Suppressor macrophage (primary cell): ENCODE measurements at regions not wholly inside any gene's neighbourhood (a gene's known extent, or its start where the extent isn't known, plus 50 kb on each side); places are given as distances from the start of the nearest gene placed in this dataset.

ENCODE experiments used
- DNase-seq, 4 experiments: peaks; one replicate each; pipeline ENCODE4 v3.0.0-alpha.2; 2020 to 2022

GRCh38 chr4:27186710-27187109, 326.1 kb downstream of the STIM2 start:
- no peak for DNase-seq

- DNase-seq: no peak
These were observed 327.1 kb downstream of the STIM2 start for GRCh38 chr4:27187786-27188185.

DNA sequence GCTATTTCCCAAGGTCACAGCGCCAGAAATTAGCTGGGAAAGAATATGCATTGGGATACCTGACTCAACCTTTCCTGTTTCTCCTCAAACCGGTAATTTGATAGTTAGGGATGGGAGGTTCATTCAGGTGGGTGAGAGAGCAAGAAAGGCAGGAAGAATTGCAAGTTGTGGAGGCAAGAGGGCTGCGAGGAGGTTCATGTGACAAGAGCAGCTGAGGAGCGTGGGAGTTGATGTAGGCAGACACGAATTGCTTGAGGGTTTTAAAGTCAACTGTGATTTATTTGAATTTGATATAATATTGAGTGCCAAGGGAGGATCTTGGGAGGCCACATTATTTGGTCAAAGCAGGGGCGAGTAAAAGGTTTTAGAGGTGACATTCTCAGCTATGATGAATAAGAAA, 329.0 kb downstream of the STIM2 start:
- no peak for DNase-seq

DNA sequence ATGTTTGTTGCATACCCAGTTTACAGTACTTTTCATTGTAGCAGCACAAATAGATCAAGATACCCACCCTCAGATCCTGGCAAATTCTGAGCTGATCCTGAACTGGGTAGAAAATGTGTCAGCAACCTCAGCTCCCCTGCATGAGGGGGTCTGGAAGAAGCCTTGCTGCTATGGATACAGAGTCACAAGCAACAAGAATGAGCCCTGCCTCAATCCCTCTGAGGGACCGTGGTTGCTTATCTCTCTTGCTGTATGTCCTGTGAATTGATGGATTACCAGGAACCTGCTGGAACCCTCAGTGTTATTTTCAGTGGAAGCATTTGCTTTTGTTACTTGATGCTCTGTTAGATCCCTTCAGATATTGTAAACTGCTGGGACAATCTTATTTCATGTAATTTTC, 331.0 kb downstream of the STIM2 start:
- no peak for DNase-seq

- no peak for DNase-seq
These were observed 334.0 kb downstream of the STIM2 start for GRCh38 chr4:27194599-27195176.

DNA sequence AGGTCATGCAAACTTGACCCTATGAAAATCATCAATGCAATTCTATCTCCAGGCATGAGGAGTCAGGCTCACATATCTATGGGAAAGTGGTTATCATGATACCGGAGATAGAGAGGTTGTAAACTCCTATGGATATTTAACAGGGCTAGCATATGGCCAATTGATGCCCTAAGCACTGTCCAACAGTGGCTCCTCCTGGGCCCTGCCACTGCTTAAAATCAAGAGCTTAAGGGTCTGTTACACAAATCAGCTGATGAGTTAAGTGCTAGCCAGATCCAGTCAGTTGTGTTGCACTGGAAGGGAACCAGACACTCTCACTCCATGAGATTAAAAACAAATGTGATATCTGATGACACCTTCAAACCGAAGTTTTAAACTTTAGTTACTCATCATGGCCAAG, 337.6 kb downstream of the STIM2 start:
- no peak for DNase-seq

- DNase-seq: no peak
These were observed 338.3 kb downstream of the STIM2 start for GRCh38 chr4:27198971-27199370.

- no peak for DNase-seq
These were observed 345.4 kb downstream of the STIM2 start for GRCh38 chr4:27206009-27206408.

- no peak for DNase-seq
These were observed 350.3 kb downstream of the STIM2 start for GRCh38 chr4:27210956-27211355.

GRCh38 chr4:27214010-27214409, 353.4 kb downstream of the STIM2 start:
- DNase-seq: no peak

GRCh38 chr4:27215220-27215826, 354.7 kb downstream of the STIM2 start:
- no peak for DNase-seq

DNA sequence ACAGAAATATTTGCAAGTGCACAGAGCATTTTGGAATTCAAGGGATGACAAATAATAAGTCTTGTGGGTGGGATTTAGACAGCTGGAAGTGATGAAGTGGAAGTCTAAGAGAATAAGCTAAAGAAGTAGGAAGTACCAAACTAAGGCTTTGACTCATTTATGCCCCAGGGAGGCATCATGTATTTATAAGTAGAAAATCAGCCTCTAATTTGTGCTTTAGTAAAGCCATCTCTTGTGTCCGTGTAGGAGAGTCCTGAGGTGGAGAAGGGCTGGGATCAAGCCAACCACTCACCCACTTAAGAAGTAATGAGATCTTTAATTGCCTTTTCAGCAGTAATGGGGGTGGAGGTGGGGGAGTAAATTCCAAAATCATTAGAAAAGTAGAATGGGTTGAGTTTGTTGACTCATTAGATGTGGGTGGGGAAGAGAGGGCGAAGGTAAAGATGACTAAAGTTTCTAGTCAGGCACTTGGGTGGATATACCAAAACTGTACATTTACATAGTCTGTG, 356.7 kb downstream of the STIM2 start:
- DNase-seq: no peak

- no peak for DNase-seq
These were observed 357.4 kb downstream of the STIM2 start for GRCh38 chr4:27218013-27218412.

DNA sequence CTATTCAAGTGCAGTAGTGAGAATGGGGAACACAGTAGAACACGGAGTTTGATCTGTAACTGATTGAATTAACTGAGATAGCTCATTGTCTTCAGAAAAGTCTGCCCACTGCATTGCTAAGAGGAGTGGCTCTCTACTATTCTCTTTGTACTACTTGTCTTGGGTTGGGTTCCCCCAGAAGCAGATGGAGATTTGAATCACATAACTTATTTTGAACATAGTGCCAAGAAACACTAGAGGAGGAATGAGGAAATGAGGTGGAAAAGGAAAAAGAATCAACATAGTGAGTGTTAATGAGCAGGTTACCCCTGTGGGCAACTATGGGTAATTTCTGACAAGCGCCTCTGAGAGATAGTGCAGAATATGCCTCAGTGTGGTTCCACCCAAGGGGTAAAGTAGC, 362.7 kb downstream of the STIM2 start:
- DNase-seq: no peak

DNA sequence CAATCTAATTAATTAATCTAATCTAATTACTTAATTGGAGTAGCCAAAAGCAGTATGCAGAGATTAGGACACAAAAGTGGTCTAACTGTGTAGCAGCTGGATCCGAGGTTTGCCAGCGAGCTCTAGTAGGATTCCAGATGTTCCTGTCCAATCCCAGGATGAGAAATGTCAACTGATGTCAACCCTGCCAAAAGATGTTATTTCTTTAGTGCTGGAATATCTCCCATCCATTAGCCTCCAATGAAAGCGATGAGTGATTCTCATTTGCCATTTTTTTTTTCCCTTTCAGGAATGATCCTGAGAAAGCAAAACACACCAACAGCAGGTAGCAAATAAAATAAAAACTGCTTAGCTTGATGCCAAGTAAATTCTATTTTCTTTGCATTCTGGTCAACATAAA, 372.9 kb downstream of the STIM2 start:
- DNase-seq: no peak

- DNase-seq: no peak
These were observed 373.8 kb downstream of the STIM2 start for GRCh38 chr4:27234306-27234899.

DNA sequence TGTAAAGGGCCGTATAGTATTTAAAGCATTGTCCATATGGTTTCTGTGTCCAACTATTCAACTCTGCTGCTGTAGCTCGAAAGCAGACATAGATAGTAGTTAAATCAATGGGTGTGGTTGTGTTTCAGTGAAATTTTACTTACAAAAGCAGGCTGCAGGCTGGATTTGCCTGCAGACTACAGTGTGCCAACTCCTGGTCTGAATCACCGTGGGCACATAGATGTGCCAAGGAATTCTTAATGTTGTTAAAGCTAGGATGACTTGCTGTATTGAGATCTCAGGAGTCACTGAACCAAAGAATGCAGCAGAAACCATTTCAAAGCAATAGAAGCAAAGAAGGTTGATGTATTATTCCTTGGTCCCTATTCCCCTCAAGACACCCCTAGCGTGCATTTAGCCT, 379.0 kb downstream of the STIM2 start:
- no peak for DNase-seq

DNA sequence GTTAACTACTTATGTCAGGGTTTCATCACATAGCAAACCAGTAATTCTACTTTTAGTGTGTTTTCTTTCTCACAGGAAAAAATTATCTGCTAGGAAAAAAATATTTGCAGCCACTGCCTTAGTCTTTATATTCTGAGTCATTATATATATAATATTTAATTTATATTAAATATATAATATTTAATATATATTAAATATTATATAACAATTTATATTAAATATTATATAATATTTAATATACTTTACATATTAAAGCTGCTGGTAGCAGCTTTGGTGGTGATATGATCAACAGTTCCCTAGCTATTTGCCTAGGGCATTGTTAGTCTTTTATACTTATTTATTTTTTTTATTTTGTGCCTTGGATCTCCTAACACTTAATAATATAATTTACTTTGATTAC, 381.6 kb downstream of the STIM2 start:
- DNase-seq: no peak

DNA sequence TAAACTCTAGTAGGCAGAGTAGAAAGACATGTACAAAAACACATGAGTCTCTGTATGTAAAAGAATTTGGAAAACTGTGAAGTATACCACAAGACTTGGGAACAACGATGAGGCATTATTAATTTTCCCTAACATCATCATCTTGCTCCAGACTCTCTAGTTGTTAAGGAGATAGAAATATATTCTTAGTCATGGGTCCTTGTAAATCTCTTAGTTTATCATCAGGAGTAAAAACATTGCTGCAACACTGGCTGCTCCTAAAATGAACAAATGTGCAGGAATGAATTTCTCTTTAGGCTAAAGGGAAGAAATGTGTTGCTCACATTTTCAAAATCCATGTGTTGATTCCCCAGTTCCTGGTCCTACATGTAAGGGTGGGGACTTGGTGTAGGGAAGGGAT, 384.6 kb downstream of the STIM2 start:
- no peak for DNase-seq

DNA sequence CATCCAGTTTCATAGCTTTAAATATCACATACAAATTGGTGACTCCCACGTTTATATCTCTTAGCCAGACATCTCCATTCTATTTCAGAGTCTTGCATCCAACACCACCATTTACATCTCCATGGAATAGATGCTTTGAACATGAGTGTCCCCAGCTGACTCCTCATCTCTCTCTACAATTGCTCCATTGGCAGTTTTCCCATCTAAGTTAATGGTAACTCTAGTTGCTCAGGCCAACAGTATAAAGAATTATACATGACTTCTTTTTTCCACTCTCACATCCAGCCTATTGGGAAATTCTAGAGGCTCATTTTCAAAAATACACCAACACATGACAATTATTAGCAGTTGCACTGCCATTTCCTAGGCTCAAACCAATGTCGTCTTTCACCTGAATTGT, 388.2 kb downstream of the STIM2 start:
- no peak for DNase-seq

GRCh38 chr4:27251771-27252170, 391.1 kb downstream of the STIM2 start:
- DNase-seq: no peak

GRCh38 chr4:27267339-27267969, 406.8 kb downstream of the STIM2 start:
- no peak for DNase-seq

DNA sequence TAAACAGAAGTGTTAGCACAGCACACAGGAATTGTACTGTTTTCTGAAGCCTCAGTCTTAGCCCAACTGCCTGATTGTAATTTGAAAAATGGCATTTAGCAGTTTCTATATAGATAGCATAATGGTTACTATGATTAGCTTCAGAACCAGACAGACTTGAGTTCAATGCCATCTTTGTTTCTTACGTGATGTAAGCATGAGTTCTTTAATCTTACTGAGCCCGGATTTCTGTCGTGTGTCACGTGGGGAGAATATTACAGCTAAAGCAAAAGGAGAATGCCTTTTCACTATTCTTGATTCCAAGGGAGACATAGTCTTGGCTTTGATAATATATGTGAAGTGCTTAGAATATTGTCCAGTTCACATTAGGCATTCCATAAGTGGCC, 407.3 kb downstream of the STIM2 start:
- no peak for DNase-seq

GRCh38 chr4:27270435-27270834, 409.8 kb downstream of the STIM2 start:
- DNase-seq: no peak
